ENCODE measurements at regions not wholly inside any gene's neighbourhood (a gene's known extent, or its start where the extent isn't known, plus 50 kb on each side); places are given as distances from the start of the nearest gene placed in this dataset.

- H3K9ac ChIP-seq: no peak overlapping the region
- Mint-ChIP-seq H3K4me3 (no peak overlapping the region), H3K27me3 (ENCODE audit: insufficient read depth, low read depth) (no peaks in the 10 kb centered on the region), H3K4me1 (no peaks in the 10 kb centered on the region), H3K9me3 (no peaks in the 10 kb centered on the region), H3K36me3 (no peaks in the 10 kb centered on the region), H3K27ac (no peak overlapping the region)
- H3K36me3 ChIP-seq: no peaks in the 10 kb centered on the region
- H3K4me1 ChIP-seq: peaks cover 4% of the 10 kb centered on the region
- DNase-seq (ENCODE audit: low spot score): no peak
- H3K79me2 ChIP-seq (ENCODE audit: low read depth): no peaks in the 10 kb centered on the region
- no peaks in the 10 kb centered on the region for H3F3A ChIP-seq (ENCODE audit: low read depth)
- H2AFZ ChIP-seq (replicated peaks): no peak overlapping the region
- no peaks in the 10 kb centered on the region for H3K27me3 ChIP-seq
- H3K27ac ChIP-seq: no peak overlapping the region
- no peak overlapping the region for H3K4me3 ChIP-seq
- no peaks in the 10 kb centered on the region for H3K9me3 ChIP-seq (ENCODE audit: low read depth)
- TF ChIP-seq EZH2 (IDR thresholded peaks at IDR 0.05) (no peak), EZH2phosphoT487 (IDR thresholded peaks at IDR 0.05) (no peak), CTCF (IDR thresholded peaks at IDR 0.05) (no peak)
- H3K4me2 ChIP-seq: no peak overlapping the region
- H4K20me1 ChIP-seq (ENCODE audit: low read depth): no peaks in the 10 kb centered on the region
Measured at GRCh38 chr4:81997313-81997712, 376.5 kb downstream of the HNRNPD start.

- no peak overlapping the region for H3K4me3 Mint-ChIP-seq
- H3K9ac ChIP-seq: no peak overlapping the region
- H3K4me1 Mint-ChIP-seq: peaks cover 14% of the 10 kb centered on the region
- no peaks in the 10 kb centered on the region for H3K27me3 Mint-ChIP-seq (ENCODE audit: insufficient read depth, low read depth)
- H3K4me1 ChIP-seq: peaks cover 12% of the 10 kb centered on the region
- H3K27me3 ChIP-seq: no peaks in the 10 kb centered on the region
- H3K36me3 Mint-ChIP-seq: no peaks in the 10 kb centered on the region
- no peaks in the 10 kb centered on the region for H3K79me2 ChIP-seq (ENCODE audit: low read depth)
- H3K4me2 ChIP-seq: no peak overlapping the region
- H4K20me1 ChIP-seq (ENCODE audit: low read depth): no peaks in the 10 kb centered on the region
- H3K9me3 Mint-ChIP-seq: no peaks in the 10 kb centered on the region
- H3K27ac Mint-ChIP-seq: no peak overlapping the region
- DNase-seq (ENCODE audit: low spot score): no peak
- no peaks in the 10 kb centered on the region for H3K9me3 ChIP-seq (ENCODE audit: low read depth)
- no peak overlapping the region for H3K27ac ChIP-seq
- H3K4me3 ChIP-seq: no peak overlapping the region
- no peaks in the 10 kb centered on the region for H3K36me3 ChIP-seq
- TF ChIP-seq EZH2 (IDR thresholded peaks at IDR 0.05): no peak
- TF ChIP-seq EZH2phosphoT487 (IDR thresholded peaks at IDR 0.05): no peak
- TF ChIP-seq CTCF (IDR thresholded peaks at IDR 0.05): no peak
- H3F3A ChIP-seq (ENCODE audit: low read depth): no peaks in the 10 kb centered on the region
- no peak overlapping the region for H2AFZ ChIP-seq (replicated peaks)
Measured at GRCh38 chr4:81990898-81991297, 382.9 kb downstream of the HNRNPD start.

GRCh38 chr4:81990211-81990610 lies 383.6 kb downstream of the HNRNPD start:
- Histone ChIP-seq H2AFZ (replicated peaks) (no peak overlapping the region), H3K9me3 (ENCODE audit: low read depth) (no peaks in the 10 kb centered on the region), H3K9ac (no peak overlapping the region), H3K79me2 (ENCODE audit: low read depth) (no peaks in the 10 kb centered on the region), H3K36me3 (no peaks in the 10 kb centered on the region), H3K27ac (no peak overlapping the region), H3K4me1 (peaks cover 12% of the 10 kb centered on the region), H3K4me3 (no peak overlapping the region), H3K4me2 (no peak overlapping the region), H3K27me3 (no peaks in the 10 kb centered on the region), H4K20me1 (ENCODE audit: low read depth) (no peaks in the 10 kb centered on the region), H3F3A (ENCODE audit: low read depth) (no peaks in the 10 kb centered on the region)
- Mint-ChIP-seq H3K4me1 (peaks cover 14% of the 10 kb centered on the region), H3K27ac (no peak overlapping the region), H3K9me3 (no peaks in the 10 kb centered on the region), H3K36me3 (no peaks in the 10 kb centered on the region), H3K27me3 (ENCODE audit: insufficient read depth, low read depth) (no peaks in the 10 kb centered on the region), H3K4me3 (no peak overlapping the region)
- TF ChIP-seq EZH2phosphoT487 (IDR thresholded peaks at IDR 0.05) (no peak), EZH2 (IDR thresholded peaks at IDR 0.05) (no peak), CTCF (IDR thresholded peaks at IDR 0.05) (no peak)
- DNase-seq (ENCODE audit: low spot score): no peak

All from neural progenitor cell (in vitro differentiated cells).